Liver (tissue), 7 donors: ENCODE measurements at regions not wholly inside any gene's neighbourhood (a gene's known extent, or its start where the extent isn't known, plus 50 kb on each side); places are given as distances from the start of the nearest gene placed in this dataset.

Source experiments
- DNase-seq: peaks from one replicate; pipeline ENCODE4 v3.0.0-alpha.2; 2017; ENCODE audit warnings: low spot score
- H3K27ac ChIP-seq, 2 donors: one replicate each; pipeline ENCODE4 v1.7.0; 2013; ENCODE audit warnings: inconsistent platforms in 2 of 2, low read length in 2 of 2, control low read depth in 1 of 2, low read depth in 1 of 2, mild to moderate bottlenecking in 1 of 2
- H3K27me3 ChIP-seq, 4 donors: one replicate each; pipeline versions ENCODE4 v1.6.1 to v1.7.0; 2013; ENCODE audit warnings: low read length in 3 of 4, inconsistent platforms in 1 of 4, mild to moderate bottlenecking in 1 of 4, moderate library complexity in 1 of 4; ENCODE audit not compliant: control insufficient read depth in 4 of 4, insufficient read depth in 4 of 4
- H3K36me3 ChIP-seq, 4 donors: one replicate each; pipeline versions ENCODE4 v1.6.1 to v1.7.0; 2013; ENCODE audit warnings: low read length in 3 of 4, mild to moderate bottlenecking in 3 of 4, low read depth in 1 of 4, moderate library complexity in 1 of 4; ENCODE audit not compliant: control insufficient read depth in 4 of 4, insufficient read depth in 3 of 4
- H3K4me1 ChIP-seq, 4 donors: one replicate each; pipeline versions ENCODE4 v1.6.1 to v1.7.0; 2013; ENCODE audit warnings: low read length in 3 of 4, mild to moderate bottlenecking in 3 of 4, moderate library complexity in 1 of 4; ENCODE audit not compliant: control insufficient read depth in 4 of 4, insufficient read depth in 4 of 4
- H3K4me3 ChIP-seq, 3 donors: one replicate each; pipeline versions ENCODE4 v1.6.1 to v1.7.0; 2013; ENCODE audit warnings: low read length in 3 of 3, control low read depth in 1 of 3, low read depth in 1 of 3, mild to moderate bottlenecking in 1 of 3
- H3K9ac ChIP-seq, 2 donors: one replicate each; pipeline ENCODE4 v1.7.0; 2013; ENCODE audit warnings: low read length in 2 of 2, mild to moderate bottlenecking in 2 of 2, moderate library complexity in 2 of 2, control low read depth in 1 of 2, low read depth in 1 of 2
- H3K9me3 ChIP-seq, 4 donors: one replicate each; pipeline versions ENCODE4 v1.6.1 to v1.7.0; 2013; ENCODE audit warnings: low read length in 3 of 4; ENCODE audit not compliant: control insufficient read depth in 4 of 4
- EGR1 ChIP-seq, 2 donors: IDR thresholded peaks; 2 replicates each; pipeline ENCODE4 v1.6.1; 2016 to 2018; ENCODE audit warnings: antibody characterized with exemption in 2 of 2, low read depth in 2 of 2
- FOXA1 ChIP-seq: IDR thresholded peaks from 2 replicates; pipeline ENCODE4 v1.6.1; 2016; ENCODE audit warnings: antibody characterized with exemption
- GABPA ChIP-seq, 2 donors: IDR thresholded peaks in 1 of 2; conservative IDR thresholded peaks in 1 of 2; 2 replicates each; pipeline ENCODE4 v1.6.1; 2016; ENCODE audit warnings: antibody characterized with exemption in 2 of 2, mild to moderate bottlenecking in 1 of 2, moderate library complexity in 1 of 2
- HNF4A ChIP-seq, 2 donors: conservative IDR thresholded peaks; 2 replicates each; pipeline ENCODE4 v1.6.1; 2016; ENCODE audit warnings: antibody characterized with exemption in 2 of 2, mild to moderate bottlenecking in 2 of 2
- HNF4G ChIP-seq: IDR thresholded peaks from 2 replicates; pipeline ENCODE4 v1.6.1; 2016; ENCODE audit warnings: antibody characterized with exemption
- JUND ChIP-seq, 2 donors: IDR thresholded peaks; 2 replicates each; pipeline ENCODE4 v1.6.1; 2016; ENCODE audit warnings: antibody characterized with exemption in 2 of 2
- NR2F2 ChIP-seq: IDR thresholded peaks from 2 replicates; pipeline ENCODE4 v1.6.1; 2016; ENCODE audit warnings: antibody characterized with exemption
- RAD21 ChIP-seq, 2 donors: IDR thresholded peaks; 2 replicates each; pipeline ENCODE4 v1.6.1; 2016; ENCODE audit warnings: antibody characterized with exemption in 2 of 2, mild to moderate bottlenecking in 2 of 2
- RXRA ChIP-seq, 2 donors: IDR thresholded peaks; 2 replicates each; pipeline ENCODE4 v1.6.1; 2017 to 2018; ENCODE audit warnings: antibody characterized with exemption in 2 of 2, mild to moderate bottlenecking in 1 of 2
- SP1 ChIP-seq: IDR thresholded peaks from 2 replicates; pipeline ENCODE4 v1.6.1; 2018; ENCODE audit warnings: antibody characterized with exemption, mild to moderate bottlenecking
- YY1 ChIP-seq: IDR thresholded peaks from 2 replicates; pipeline ENCODE4 v1.6.1; 2016; ENCODE audit warnings: antibody characterized with exemption, mild to moderate bottlenecking
- WGBS: extraction: QIAGEN DNeasy Blood & Tissue Kit; methylation state at CpG from one replicate; pipeline ENCODE4 v1.1.7; 2013; 5-methylcytosine and 5-hydroxymethylcytosine counted together
- TF ChIP-seq, protein P1 (sequence below): IDR thresholded peaks from 2 replicates; pipeline ENCODE4 v1.6.1; 2016; ENCODE audit warnings: antibody characterized with exemption, mild to moderate bottlenecking
- TF ChIP-seq, protein P2 (sequence below): IDR thresholded peaks from 2 replicates; pipeline ENCODE4 v1.6.1; 2016; ENCODE audit warnings: antibody characterized with exemption
- TF ChIP-seq, protein P3 (sequence below): IDR thresholded peaks from 2 replicates; pipeline ENCODE4 v1.6.1; 2016; ENCODE audit warnings: antibody characterized with exemption
- donor health status: healthy.
- donor health status: healthy.
- donor health status: healthy.
- donor health status: healthy.

DNA sequence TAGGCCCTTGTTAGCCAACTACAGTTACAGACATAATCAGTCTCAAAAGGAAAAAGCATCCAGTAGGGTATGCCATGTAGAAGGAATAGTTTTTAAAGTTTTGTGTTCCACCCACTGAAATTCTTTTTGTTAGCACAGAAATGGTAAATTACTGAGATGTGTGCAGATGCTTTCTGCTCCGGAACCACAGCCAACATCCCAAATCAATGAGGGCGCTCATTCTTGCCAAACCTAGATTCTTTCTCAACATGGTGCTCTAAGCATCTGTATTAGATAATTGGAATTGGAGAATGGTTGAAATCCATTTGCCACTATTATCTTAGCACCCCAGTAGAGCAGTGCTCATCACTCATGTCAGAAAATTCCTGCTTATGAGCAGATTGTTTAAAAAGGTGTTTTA lies 127.8 kb downstream of the SEC61B start:
- DNase-seq, result no peak

GRCh38 chr9:99350461-99350860 lies 128.4 kb downstream of the SEC61B start:
- no peaks in the 10 kb centered on the region for H3K9me3 ChIP-seq
- no peak overlapping the region for H3K9ac ChIP-seq
- no peak for TF ChIP-seq SP1
- TF ChIP-seq NR2F2, result no peak
- TF ChIP-seq FOXA1, result no peak
- TF ChIP-seq RAD21 (IDR thresholded peaks at IDR 0.05), result no peak
- TF ChIP-seq, protein P1, sequence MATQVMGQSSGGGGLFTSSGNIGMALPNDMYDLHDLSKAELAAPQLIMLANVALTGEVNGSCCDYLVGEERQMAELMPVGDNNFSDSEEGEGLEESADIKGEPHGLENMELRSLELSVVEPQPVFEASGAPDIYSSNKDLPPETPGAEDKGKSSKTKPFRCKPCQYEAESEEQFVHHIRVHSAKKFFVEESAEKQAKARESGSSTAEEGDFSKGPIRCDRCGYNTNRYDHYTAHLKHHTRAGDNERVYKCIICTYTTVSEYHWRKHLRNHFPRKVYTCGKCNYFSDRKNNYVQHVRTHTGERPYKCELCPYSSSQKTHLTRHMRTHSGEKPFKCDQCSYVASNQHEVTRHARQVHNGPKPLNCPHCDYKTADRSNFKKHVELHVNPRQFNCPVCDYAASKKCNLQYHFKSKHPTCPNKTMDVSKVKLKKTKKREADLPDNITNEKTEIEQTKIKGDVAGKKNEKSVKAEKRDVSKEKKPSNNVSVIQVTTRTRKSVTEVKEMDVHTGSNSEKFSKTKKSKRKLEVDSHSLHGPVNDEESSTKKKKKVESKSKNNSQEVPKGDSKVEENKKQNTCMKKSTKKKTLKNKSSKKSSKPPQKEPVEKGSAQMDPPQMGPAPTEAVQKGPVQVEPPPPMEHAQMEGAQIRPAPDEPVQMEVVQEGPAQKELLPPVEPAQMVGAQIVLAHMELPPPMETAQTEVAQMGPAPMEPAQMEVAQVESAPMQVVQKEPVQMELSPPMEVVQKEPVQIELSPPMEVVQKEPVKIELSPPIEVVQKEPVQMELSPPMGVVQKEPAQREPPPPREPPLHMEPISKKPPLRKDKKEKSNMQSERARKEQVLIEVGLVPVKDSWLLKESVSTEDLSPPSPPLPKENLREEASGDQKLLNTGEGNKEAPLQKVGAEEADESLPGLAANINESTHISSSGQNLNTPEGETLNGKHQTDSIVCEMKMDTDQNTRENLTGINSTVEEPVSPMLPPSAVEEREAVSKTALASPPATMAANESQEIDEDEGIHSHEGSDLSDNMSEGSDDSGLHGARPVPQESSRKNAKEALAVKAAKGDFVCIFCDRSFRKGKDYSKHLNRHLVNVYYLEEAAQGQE, result no peak
- no peak for TF ChIP-seq EGR1 (IDR thresholded peaks at IDR 0.05; ENCODE audit: low read depth in 2 of 2)
- TF ChIP-seq YY1, result no peak
- TF ChIP-seq GABPA (IDR thresholded peaks at IDR 0.05 in 1 of 2, conservative IDR thresholded peaks at IDR 0.05 in 1 of 2), result no peak
- no peak for TF ChIP-seq JUND (IDR thresholded peaks at IDR 0.05)
- no peak for TF ChIP-seq RXRA (IDR thresholded peaks at IDR 0.05)
- TF ChIP-seq, protein P2, sequence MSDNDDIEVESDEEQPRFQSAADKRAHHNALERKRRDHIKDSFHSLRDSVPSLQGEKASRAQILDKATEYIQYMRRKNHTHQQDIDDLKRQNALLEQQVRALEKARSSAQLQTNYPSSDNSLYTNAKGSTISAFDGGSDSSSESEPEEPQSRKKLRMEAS, result no peak
- TF ChIP-seq, protein P3, sequence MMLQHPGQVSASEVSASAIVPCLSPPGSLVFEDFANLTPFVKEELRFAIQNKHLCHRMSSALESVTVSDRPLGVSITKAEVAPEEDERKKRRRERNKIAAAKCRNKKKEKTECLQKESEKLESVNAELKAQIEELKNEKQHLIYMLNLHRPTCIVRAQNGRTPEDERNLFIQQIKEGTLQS, result no peak
- WGBS, result 24% methylated on average over 1 of the region's 1 CpG
- no peak overlapping the region for H3K4me3 ChIP-seq
- no peaks in the 10 kb centered on the region for H3K27me3 ChIP-seq
- peaks cover 4 to 22% (median 9%) of the 10 kb centered on the region in 4 donors for H3K4me1 ChIP-seq
- DNase-seq, result no peak
- H3K36me3 ChIP-seq, result no peaks in the 10 kb centered on the region
- peak overlapping the region in 1 of 2 donors; percentile 17 for H3K27ac ChIP-seq

More for the DNA sequence above, 127.8 kb downstream of the SEC61B start:
- Histone ChIP-seq H3K4me3 (no peak overlapping the region), H3K36me3 (no peaks in the 10 kb centered on the region), H3K27me3 (no peaks in the 10 kb centered on the region), H3K4me1 (peaks cover 4 to 21% (median 9%) of the 10 kb centered on the region in 4 donors), H3K9me3 (no peaks in the 10 kb centered on the region), H3K9ac (no peak overlapping the region), H3K27ac (no peak overlapping the region)
- peak in 1 of 2 donors; percentile 21 for TF ChIP-seq RAD21 (IDR thresholded peaks at IDR 0.05)
- TF ChIP-seq, protein P3, result no peak
- 32% methylated on average over 2 of the region's 2 CpGs for WGBS

DNA sequence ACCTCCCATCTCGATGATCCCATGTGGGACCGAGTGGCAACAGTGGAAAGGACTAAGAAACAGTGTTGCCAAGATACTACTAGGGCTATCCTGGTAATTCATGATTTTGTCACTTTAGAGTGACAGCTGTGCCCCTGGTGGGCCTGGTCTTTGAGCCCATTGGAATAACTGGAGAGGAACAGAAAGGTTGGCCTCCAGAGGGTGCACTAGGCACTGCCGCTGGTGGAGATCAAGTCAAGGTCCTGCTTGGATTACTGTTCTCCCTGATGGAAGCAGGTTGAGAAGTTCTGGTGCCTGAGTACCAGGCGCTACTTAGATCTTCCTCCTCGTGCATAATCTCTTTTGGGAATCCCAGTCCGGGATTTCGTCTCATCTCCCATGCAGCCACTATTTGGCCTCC lies 129.6 kb downstream of the SEC61B start:
- no peak overlapping the region for H3K9ac ChIP-seq
- TF ChIP-seq EGR1 (IDR thresholded peaks at IDR 0.05; ENCODE audit: low read depth in 2 of 2), result no peak
- TF ChIP-seq HNF4A (conservative IDR thresholded peaks at IDR 0.05), result no peak
- no peak for TF ChIP-seq SP1
- TF ChIP-seq, protein P2, result no peak
- TF ChIP-seq HNF4G, result no peak
- H3K4me3 ChIP-seq, result no peak overlapping the region
- H3K27ac ChIP-seq, result no peak overlapping the region
- no peak for DNase-seq
- H3K9me3 ChIP-seq, result no peaks in the 10 kb centered on the region
- H3K4me1 ChIP-seq, result peaks cover 4 to 27% (median 17%) of the 10 kb centered on the region in 4 donors
- no peaks in the 10 kb centered on the region for H3K36me3 ChIP-seq
- 94% methylated on average over 7 of the region's 7 CpGs for WGBS
- H3K27me3 ChIP-seq, result no peaks in the 10 kb centered on the region
